DMS153 treated with DMSO at 0.1 percent for 48 hours (cell line): ENCODE measurements at regions not wholly inside any gene's neighbourhood (a gene's known extent, or its start where the extent isn't known, plus 50 kb on each side); places are given as distances from the start of the nearest gene placed in this dataset.
A peak's percentile ranks its signal among the peaks of the same experiment; 100 is the strongest.

Experiments used
- DNase-seq: peaks from one replicate; lab custom pipeline; 2025; ENCODE audit not compliant: unreplicated experiment; lab: John Stamatoyannopoulos, UW

DNA sequence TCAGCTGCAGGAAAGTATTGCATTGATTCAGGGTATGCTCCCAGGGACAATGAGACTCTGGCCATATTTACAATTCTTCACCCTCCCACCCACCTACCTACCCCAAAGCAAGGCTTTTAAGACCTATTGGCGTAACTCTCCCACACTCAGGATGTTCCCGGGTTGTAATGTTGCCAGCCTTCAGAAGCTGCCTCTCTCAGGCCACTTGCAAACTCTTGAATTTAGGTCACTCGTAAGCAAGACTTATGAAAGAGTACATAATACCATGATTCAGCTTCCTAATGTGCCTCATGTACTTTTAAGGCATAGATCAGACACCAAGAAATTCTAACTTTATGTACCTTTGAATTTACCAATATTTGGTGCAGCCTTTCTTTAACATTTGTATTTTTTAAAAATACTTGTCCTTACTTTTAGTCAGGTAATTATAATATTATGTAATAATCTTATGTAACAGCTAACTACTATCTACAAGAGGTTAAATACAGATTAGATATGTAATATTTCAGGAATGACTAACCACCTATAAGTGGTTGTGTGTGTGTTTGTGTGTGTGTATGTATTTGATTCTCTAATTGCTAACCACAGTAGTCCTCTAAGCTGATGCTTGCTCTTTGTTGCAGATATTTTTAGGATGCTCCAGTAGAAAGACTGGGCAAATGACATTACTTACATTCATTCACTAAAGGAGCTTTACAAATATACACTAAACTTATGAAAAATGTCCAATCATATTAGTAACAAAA lies 630.5 kb upstream of the MEF2C start:
- DNase-seq = no peak

DNA sequence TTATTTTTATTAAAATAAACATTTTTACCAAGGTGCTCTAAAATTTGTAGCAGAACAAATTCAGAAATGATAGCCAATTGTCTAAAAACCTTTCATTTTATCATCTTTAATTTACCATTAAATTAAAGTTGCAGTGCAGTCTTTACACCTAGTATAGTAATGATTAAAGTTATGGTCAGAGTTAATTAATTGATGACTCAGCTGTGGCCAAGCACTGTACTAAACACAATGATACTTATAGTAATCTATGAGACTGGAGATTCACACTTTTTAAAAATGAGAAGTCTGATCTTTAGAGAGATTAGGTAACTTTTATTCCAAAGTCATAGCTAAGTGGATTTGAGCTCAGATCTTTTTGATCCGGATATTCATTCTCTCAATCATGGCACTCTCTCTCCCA lies 621.1 kb upstream of the MEF2C start:
- no peak for DNase-seq

DNA sequence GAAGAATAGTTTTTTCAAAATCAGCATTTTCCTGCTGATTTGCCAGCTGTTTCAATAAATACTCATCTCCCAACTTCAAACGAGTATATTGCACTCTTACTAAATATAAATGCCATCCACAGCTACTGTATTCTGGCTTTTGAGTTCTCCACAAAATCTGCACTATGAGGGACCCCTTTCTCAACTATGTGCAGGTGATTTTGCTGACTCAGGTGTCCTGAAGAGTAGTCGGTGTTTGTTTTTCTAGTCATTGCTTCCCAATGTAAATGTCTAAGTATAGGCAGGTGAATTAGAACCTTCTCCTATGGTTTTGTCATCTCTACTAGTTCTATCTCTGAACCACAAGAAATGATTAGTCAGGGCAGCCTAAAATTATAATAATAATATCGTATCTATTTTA lies 616.8 kb upstream of the MEF2C start:
- no peak for DNase-seq

DNA sequence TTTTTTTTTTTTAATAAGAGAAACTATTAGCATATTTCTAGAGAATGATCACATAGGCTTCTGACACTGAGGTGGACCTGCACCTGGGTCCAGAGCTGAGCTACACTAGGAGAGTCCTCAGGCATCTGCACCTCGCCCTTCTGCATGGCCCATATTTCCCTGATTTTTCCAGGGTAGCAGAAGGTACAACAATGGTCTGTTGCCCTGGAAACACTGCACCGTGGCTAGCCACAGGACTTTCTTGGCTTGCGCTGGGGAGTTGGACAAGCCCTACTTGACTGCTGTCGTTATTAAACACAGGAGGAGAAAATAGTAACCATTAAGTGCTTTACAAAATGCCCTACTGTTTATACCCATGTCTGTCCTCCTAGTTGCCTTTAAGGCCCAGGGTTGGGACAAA lies 615.7 kb upstream of the MEF2C start:
- no peak for DNase-seq

DNA sequence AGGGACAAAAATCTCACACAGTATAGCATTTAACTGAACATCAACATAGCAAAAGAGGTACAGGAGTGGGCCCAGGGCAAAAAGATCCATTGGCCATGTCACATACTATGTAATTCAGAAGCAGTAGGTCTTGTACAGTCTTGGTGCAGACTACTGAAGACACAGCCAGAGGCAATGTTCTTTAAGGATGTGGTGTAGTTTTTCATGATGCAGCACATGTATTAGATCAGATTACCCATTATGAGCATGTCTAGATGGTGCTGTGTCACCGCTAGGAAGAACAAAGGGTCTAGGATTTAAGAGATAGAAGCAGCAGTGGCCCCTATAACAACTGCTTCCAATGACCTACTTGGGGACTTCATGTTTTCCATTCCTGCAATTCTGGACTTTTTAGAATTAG lies 610.4 kb upstream of the MEF2C start:
- DNase-seq = no peak

DNA sequence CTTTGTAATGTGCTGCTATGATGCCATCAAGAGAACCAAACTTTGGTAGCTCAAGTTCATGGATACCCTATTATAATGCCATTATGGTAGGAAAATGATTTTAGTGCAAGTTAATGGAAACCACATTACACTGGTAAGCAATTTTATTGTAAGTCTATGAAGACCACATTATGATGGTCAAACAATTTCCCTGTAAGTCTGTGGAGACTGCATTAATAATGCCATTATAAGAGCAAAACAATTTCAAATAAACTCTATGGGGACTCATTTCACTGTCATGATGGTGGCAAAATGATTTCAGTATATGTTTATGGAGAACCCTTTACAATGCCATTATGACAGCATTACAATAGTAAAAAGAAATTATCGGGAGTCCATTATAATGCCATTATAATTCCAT lies 602.0 kb upstream of the MEF2C start:
- no peak for DNase-seq

DNA sequence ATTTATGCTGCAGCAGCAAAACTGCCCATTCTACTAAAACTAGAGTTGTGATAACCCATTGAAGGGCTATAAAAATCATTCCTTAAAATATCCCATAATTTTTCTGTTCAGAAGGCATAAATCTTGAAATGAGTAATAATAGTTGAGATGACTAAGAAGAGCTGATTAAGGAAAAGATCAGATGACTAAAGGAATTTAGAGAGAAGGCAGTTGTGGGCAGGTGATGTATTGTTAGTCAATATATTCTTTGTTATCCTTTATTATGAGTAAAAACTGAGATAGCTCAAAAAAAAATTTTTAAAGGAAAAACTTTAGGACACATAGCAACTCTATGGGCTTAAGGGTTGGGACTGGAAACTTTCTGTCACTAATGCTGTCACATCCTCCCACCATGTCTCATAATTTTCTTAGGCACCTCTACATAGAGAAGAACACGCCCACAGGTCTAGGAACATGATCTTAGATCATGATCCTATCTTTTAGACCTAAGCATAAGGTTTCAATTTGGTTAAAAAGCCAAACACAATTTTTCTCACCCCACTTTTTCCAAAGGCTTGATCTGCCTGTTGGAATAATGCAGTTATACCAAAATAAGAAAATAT lies 597.5 kb upstream of the MEF2C start:
- no peak for DNase-seq

DNA sequence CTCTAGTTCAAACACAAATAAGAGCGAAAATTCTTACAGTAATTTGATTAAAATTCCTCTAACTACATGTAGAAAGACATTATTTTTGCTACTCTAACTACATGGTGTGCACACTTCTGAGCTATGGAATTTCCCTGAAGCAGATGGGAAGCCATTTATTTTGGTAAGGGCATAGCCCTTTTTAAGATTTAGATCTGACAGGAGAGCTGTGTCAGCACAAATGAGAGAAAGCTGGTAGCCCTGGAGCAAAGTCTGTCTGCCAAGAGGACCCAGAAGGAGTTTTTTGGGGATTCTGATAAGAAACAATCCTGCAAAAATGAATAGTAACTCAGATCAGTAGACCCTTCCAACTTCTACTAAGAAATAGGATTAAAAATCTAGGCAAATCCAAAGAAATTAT lies 595.9 kb upstream of the MEF2C start:
- DNase-seq = no peak

DNA sequence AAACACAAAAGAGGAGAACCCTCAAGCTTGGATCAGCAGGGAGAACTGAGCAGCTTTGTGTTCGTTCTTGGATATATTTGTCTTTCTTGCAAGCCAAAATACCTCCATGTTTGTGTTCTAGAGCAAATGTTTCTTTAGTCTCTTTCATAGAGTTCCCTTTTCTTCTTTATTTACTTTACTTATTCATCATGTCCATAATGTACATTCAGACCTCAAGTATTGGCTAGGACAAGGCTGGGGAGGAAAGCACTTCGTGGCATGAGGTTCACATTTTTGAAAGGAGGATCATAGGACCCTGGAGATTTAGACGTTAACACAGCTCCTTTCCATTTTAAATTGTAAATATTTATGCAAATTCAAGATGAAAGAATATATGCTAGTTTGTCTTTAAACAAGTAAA lies 590.2 kb upstream of the MEF2C start:
- no peak for DNase-seq

DNA sequence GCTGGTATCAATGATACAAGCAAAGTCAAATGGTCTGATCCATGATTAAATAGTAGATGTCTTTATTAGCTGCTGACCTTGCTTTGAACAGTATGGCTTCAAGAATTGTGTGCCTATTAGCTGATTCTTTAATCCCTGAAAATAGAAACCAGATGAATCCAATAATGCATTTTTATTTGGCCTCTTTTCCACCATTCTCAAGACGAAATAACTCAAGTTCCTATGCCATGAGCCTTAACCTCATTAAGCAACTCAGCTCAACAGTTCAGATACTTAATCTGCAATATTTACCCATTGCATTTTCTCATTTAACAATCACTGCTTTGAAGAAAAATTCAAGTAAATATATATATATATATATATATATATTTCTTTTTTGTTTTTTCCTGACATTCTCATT lies 588.6 kb upstream of the MEF2C start:
- DNase-seq = no peak

DNA sequence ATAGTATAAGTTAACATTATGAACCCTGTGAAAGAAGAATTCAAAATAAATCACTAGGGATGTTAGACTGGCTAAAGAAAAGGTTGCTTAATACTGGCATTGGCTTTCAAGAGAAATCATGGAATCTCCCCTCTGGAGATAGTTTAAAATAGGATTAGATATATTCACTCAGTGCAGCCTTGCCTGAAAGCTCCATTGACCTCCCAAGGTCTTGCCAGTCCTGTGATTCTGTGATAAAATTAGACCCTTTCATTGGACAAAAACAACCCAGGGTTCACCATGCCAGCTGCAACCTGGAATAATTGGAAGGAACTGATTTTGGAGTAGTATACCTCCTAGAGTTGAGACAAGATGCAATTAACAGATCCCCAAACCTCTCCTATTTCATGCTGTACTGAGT lies 588.1 kb upstream of the MEF2C start:
- no peak for DNase-seq

DNA sequence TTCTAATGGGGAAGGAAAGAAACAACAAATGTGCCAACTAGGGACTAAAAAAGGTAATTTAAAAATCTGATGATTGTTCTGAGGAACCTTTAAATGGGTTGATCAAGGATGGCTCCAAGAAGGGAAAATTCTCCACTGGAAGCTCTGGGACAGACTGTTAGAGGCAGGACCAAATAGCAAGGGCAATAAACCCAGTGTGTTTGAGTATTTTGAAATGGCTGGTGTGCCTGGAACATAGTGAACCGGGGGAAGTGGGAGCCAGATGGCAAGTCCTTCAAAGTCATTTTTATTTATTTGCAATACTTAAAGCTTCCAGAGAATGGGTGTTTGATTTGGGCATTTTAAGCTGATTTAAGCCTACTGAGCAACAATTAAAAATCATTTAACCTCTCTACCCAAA lies 587.7 kb upstream of the MEF2C start:
- DNase-seq = no peak

DNA sequence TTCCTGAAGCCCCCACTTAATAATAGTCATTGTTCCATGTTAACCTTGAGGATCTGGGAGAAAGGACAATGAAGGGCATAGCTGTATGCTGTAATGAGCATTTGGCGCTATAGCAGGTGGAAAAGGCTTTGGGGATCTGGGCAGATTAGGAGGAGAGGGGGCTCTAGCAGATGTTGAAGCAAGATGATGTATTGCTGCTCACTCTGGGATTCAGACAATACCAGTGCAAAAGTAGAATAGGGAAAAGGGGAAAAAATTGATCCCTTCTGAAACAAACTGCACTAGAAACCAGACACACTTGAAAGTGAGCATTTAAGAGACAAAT lies 575.3 kb upstream of the MEF2C start:
- no peak for DNase-seq

DNA sequence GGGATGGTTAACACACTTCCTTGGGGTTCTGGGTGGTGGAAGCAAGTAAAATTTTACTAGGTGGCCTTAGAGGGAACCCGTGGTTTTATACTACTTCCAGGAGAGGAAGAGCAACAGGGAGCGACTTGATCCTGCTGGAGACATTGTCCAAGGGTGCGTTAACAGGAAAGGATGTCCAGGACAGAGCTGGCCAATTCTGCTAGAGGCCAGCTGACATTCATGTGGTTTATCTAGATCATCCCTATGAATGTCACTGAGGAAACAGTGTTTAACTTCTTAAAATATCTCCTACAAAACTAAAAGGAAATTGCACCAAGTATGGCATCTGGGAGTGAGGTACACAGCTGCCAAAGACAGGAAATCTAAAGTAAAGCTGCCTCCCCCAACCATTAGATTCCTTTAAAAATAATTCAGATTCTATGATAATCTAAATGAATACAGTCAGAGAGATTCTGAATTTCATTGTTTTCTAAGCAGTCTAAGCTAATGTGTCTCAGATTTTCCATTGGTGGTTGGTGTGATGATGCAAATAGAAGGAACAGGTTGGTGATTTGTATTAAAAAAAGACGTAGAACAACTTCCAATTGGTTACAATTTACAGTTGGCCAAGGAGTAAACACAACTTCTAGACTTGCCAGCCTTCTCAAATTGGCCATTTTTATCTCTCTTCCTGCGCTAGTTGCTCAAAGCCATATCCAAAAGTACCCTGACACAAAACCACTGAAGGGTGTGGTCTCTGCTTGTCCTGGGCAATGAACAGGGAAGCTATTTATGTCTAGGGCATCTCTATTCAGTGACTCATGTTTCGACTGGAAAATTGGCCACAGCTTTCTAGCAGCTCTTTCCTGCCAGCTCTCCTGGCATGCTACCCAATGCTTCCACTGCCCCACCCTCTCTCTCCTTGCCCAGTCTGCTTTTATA lies 574.7 kb upstream of the MEF2C start:
- peak; percentile 14 for DNase-seq

DNA sequence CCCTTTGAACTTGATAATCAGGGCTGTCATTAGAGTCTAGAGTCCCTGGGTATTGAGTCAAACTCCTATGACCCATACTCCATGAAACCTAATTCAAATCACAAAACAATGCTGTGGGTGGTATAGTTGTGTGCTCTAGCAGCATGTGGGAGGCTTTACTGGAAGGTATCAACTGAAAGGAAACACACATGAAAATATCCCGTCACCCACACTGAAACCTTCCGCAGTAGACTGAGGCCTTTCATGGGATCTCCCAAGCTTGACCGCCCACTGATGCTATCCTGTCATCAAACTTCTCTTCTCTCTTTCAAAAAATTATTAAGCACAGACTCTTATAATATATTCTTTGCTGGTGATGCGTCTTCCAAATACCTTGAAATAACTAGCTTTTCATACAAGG lies 569.1 kb upstream of the MEF2C start:
- DNase-seq = no peak

DNA sequence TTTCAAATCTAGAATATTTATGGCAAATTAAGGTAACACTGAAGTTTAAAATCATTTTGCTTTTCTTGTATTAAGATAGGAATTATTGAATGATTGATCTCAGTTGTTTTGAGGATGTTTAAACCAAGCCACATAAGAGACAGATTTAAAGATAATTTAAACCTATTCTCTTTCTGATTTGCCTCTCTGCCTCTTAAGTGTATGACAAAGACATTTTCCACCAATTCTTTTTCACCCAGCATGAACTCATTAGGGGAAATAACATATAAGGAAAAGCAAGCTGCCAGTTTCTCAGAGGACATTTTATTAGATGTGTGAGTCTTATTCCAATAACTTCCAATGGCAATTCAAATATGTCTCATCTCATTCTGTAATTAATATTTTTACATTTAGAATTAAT lies 568.3 kb upstream of the MEF2C start:
- no peak for DNase-seq

DNA sequence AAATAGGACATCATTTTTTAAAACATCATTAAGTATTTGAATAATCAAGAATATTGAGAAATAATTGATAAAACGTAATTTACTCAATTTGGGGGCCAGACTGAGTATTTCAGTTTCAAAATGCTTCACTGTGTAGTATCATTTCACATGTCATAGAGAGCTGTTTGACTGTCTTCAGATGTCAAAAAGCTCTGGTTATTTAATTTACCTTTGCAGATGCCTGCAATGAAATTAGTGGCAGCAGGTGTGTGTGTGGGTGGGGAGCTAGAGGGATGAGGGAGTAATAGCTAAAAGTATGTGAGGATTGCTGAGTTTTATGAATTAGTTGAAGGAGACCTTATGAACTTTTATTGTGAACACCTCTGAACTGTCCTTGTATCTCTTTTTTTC lies 567.2 kb upstream of the MEF2C start:
- DNase-seq = no peak

DNA sequence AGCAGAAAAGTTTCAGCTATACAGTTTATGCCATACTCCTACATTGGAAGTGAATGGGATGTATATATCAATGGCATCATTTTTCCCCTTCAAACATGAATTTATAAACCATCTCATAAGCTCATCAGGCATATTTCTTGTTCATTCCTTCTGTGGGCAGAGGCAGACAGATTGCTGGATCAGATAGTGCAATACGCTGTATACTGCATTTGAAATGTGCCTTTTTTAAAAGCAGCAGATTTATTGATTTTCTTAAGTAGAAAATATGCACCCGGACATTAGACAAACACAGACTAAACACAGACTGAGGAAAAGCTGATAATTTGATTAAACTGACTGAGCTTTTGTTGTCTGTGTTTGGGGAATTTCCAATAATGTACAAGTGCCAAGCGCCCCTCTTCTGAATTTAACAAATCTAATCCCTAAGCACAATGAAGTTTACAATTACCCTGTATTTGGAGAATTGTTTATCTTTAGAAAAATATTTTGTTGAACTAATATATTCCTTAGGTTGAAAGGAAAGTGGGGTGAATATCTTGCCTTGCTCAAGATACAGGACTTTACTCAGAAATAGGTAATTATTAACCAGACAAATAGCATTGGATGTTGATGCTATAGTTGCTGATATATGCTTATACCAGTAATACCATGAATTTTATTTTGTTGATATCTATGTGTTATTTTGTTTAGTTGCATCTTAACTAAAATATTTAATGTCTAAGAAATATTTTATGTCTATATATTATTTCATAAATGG lies 566.6 kb upstream of the MEF2C start:
- no peak for DNase-seq

DNA sequence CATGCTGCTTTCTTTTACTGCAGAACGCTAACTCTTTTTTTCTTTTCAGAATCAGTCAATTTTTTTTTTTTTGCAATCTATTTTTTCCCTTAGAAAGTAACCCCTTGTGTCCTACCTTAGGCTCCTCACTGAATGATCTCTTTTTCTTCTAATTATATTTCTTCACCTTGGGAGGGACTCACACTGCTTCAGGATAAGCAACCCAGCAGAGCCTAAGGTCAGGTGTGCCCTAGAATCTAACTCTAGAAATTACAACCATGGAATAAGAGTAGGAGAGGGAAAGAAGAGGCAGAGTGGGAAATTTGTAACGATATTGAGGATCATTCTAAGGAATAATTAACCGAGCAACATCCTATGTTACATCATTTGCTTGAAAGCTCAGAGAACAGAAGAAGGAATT lies 564.0 kb upstream of the MEF2C start:
- DNase-seq = no peak

DNA sequence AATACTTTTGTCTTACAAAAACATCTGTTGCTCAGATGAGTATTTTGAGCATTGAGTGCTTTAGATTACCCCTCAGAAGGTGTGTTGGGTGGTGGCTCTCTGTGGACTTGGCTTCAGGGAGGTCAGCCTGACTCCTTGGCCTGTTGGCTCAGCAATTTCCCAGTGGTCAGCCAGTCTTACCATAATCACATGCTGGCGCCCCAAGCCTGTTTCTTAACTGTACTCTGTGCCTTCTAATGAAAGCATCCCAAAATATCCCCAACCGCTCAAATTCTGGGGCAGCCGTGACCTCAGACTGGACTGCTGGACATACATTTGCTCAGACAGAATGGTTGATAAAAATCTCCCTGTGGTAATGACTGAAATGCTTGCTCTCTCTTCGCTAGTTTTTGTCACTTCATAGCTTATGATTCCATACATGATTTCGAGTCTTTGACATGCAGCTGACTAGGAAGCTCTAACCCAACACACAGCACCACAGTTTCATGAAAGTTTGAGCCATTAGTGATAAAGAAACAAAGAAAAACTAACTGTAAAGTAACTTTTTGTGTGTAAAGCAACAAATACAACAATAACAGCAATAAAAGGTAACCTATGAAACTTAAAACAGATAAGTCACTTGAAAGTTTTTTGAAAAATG lies 562.2 kb upstream of the MEF2C start:
- DNase-seq = no peak

DNA sequence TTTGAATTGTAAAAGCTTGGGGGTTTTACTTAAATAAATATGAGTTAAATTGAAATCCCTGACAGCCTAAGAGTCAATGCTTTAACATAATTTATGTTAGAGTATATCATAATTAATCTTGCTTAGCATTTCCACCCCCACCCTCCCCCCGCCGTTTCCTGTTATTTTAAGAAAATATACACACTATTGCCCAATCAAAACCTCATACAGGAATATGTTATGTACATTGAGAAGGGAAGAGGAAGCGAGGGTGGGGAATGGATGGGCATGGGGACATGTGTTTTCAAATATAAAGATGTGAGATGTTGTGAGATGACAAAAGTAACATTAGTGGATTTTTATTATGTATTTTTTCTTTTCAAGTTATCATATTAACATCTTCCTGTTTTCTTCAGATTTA lies 561.1 kb upstream of the MEF2C start:
- DNase-seq = no peak
